Body of pancreas (tissue), 4 donors: ENCODE measurements at regions not wholly inside any gene's neighbourhood (a gene's known extent, or its start where the extent isn't known, plus 50 kb on each side); places are given as distances from the start of the nearest gene placed in this dataset.

Experiments used
- POLR2A ChIP-seq, 3 donors: fragments of 450-650 bp; IDR thresholded peaks; one replicate each; pipeline ENCODE4 v1.6.1; 2016; ENCODE audit warnings: antibody characterized with exemption in 3 of 3, mild to moderate bottlenecking in 2 of 3
- TF ChIP-seq, protein P1 (sequence below), 7 experiments: fragments of 450-650 bp in 4 of 7; fragments of 200-600 bp in 3 of 7; sonication (generic) in 3 of 7; IDR thresholded peaks; one replicate each; pipeline ENCODE4 v1.5.1; 2016 to 2019; ENCODE audit warnings: antibody characterized with exemption in 7 of 7

DNA sequence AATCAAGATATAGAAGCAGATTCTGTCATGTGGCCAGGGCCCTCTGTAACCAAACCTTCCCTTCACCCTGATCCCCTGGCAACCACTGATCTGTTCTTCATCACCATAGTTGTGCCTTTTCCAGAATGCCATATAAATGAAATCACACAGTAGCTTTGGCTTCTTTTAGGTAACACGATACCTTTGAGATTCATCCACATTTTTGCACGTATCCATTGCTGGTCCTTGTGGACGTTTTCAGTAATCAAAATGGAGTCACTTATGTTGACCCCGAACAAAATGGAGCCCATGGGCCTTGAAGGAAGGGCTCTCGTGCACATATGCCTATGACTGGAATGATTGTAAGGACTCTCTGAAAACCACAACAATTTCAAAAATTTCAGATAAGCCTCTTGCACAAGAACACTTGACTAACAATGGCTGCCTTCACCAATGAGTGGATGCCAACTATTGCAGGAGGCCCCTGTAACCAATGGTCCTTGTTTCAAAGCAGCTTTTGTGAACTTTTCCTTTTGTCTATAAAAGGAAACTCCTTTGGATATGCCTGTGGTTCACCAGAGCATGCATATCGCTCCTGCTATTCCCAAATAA lies 84.3 kb upstream of the RALY start:
- no peak for TF ChIP-seq POLR2A (IDR thresholded peaks at IDR 0.05)
- TF ChIP-seq, protein P1, sequence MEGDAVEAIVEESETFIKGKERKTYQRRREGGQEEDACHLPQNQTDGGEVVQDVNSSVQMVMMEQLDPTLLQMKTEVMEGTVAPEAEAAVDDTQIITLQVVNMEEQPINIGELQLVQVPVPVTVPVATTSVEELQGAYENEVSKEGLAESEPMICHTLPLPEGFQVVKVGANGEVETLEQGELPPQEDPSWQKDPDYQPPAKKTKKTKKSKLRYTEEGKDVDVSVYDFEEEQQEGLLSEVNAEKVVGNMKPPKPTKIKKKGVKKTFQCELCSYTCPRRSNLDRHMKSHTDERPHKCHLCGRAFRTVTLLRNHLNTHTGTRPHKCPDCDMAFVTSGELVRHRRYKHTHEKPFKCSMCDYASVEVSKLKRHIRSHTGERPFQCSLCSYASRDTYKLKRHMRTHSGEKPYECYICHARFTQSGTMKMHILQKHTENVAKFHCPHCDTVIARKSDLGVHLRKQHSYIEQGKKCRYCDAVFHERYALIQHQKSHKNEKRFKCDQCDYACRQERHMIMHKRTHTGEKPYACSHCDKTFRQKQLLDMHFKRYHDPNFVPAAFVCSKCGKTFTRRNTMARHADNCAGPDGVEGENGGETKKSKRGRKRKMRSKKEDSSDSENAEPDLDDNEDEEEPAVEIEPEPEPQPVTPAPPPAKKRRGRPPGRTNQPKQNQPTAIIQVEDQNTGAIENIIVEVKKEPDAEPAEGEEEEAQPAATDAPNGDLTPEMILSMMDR (IDR thresholded peaks at IDR 0.05), result no peak
